ENCODE measurements at regions not wholly inside any gene's neighbourhood (a gene's known extent, or its start where the extent isn't known, plus 50 kb on each side); places are given as distances from the start of the nearest gene placed in this dataset.

DNA sequence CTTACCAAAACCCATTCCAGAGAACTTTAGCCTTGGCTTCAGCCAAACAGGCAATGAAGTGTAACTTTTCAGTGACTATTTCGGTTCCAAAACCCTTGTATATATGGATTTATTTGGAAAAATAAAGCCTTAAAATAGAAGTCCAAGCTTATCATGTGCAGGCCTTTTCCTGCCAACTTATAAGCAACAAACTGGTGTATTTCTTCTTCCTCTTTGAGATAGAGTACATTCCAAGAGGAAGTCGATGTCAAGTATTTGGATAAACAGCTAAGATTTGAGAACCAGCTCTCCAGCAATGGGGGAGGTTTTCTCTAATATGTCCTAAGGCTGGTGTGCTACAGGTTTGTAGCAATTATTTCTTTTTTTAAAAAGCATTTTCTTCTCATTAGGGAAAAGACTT is 407.8 kb downstream of the DUSP10 start:
- Histone ChIP-seq H3K36me3 (ENCODE audit: control insufficient read depth, insufficient read depth, low read length) (no peaks in the 10 kb centered on the region), H3K9ac (ENCODE audit: low read length) (no peak overlapping the region), H3K27ac (ENCODE audit: low read depth, low read length) (no peak overlapping the region), H3K4me1 (ENCODE audit: control insufficient read depth, insufficient read depth, low read length) (peaks cover 14% of the 10 kb centered on the region), H3K27me3 (ENCODE audit: control insufficient read depth, insufficient read depth, low read length) (no peaks in the 10 kb centered on the region), H3K4me3 (ENCODE audit: low read length) (no peak overlapping the region)

DNA sequence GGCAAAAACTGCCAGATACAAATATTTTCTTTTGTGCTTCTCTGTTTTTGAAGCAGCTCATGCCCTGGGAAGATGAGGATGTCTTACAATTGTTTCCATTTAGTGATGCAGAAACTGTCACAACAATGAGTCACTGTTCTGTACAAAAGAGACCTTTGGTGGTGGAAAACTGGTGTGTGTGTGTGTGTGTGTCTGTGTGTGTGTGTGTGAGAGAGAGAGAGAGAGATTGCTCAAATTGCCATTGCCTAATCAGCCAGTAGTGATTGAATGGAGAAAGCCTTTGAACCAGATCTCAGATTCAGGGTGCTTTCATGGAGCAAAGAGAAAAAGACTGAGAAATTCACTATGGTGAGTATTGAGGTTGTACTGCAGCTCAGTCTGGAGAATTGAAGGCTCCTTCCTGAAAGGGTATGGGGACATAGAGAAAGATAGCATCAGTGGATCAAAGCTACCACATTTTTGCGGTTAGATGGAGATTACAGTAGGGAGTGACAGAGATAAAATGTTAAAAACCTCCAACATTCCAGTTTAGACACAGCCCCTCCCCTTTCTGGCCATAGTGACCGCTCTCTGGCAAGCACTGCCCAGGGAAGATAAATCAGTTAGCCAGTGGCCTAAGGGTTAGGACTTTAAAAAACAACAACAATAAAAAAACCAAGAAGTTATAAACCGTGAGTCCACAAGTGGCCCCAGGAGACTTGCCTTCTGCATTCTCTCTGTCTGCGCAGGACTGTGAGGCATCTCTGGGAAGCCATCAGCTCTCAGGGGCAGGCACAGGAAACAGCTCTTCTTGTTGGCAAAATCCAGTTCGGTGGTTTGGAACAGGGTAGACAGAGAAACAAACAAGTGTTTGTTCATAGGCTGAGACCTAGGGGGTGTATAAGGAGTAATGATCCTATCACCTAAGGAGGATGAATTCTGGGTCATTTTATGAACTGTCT is 406.5 kb downstream of the DUSP10 start:
- peak overlapping the region; percentile 71 for H3K27ac ChIP-seq (ENCODE audit: low read depth, low read length)
- no peak overlapping the region for H3K4me3 ChIP-seq (ENCODE audit: low read length)
- H3K27me3 ChIP-seq (ENCODE audit: control insufficient read depth, insufficient read depth, low read length), result no peaks in the 10 kb centered on the region
- H3K4me1 ChIP-seq (ENCODE audit: control insufficient read depth, insufficient read depth, low read length), result peaks cover 14% of the 10 kb centered on the region
- no peaks in the 10 kb centered on the region for H3K36me3 ChIP-seq (ENCODE audit: control insufficient read depth, insufficient read depth, low read length)
- no peak overlapping the region for H3K9ac ChIP-seq (ENCODE audit: low read length)

DNA sequence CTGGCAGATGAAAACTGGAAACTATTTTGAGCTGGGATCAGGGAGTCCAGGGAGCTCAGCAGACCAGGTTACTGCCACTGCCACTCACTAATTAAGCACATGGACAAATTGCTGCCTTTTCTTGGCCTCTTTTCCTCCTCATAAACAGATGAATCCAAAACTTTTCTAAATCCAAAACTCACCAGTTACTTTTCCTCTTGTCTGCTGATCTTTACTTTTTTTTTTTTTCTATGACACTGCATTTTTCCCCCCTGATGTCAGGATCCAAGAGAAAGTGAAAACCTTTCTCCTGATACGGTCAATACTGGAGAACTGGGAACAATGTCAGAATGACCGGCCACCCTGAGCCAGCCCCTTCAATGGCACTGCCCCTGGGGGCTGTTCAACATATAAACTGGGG is 405.8 kb downstream of the DUSP10 start:
- Histone ChIP-seq H3K4me3 (ENCODE audit: low read length) (no peak overlapping the region), H3K9ac (ENCODE audit: low read length) (no peak overlapping the region), H3K27ac (ENCODE audit: low read depth, low read length) (peak overlapping the region; percentile 71), H3K36me3 (ENCODE audit: control insufficient read depth, insufficient read depth, low read length) (no peaks in the 10 kb centered on the region), H3K4me1 (ENCODE audit: control insufficient read depth, insufficient read depth, low read length) (peaks cover 14% of the 10 kb centered on the region), H3K27me3 (ENCODE audit: control insufficient read depth, insufficient read depth, low read length) (no peaks in the 10 kb centered on the region)

DNA sequence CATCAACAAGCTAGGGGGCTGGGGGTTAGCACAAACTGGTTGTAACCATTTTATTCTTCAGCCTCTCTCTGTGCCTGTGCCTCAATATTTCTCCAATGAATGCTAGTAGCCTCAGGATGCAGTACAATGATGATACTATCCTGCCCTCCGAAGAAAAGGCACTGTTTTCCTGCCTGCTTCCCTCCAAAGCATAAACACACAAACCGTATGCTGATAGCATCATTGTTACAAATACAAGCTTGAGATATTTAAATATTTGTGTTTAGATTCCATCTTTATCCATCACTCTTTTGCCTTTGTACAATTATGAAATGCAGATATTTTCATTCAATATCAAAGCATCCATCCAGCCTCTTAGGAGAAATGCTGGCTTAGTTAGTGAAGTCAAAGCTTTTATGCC is 404.8 kb downstream of the DUSP10 start:
- Histone ChIP-seq H3K9ac (ENCODE audit: low read length) (no peak overlapping the region), H3K4me3 (ENCODE audit: low read length) (no peak overlapping the region), H3K36me3 (ENCODE audit: control insufficient read depth, insufficient read depth, low read length) (no peaks in the 10 kb centered on the region), H3K27ac (ENCODE audit: low read depth, low read length) (no peak overlapping the region), H3K4me1 (ENCODE audit: control insufficient read depth, insufficient read depth, low read length) (peaks cover 14% of the 10 kb centered on the region), H3K27me3 (ENCODE audit: control insufficient read depth, insufficient read depth, low read length) (no peaks in the 10 kb centered on the region)

DNA sequence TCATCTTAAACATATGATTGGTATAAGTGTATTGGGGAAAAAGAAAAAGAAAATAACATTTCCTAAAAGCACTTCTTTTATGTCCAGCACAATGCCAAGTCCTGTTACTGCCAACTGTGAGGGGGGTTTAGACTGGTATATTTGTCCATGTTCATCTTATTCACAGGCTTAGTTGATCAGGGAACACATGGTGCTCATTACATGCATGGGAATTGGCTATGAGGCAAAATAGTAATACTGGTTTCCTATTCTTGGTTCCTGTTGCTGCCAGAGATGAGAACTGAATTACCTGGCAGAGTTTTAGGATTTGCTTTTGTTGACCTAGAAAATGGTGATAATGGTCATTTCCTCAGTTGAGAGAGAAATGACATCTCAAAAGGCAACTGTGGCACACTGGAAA is 398.8 kb downstream of the DUSP10 start:
- no peak overlapping the region for H3K9ac ChIP-seq (ENCODE audit: low read length)
- no peak overlapping the region for H3K4me3 ChIP-seq (ENCODE audit: low read length)
- no peaks in the 10 kb centered on the region for H3K36me3 ChIP-seq (ENCODE audit: control insufficient read depth, insufficient read depth, low read length)
- no peak overlapping the region for H3K27ac ChIP-seq (ENCODE audit: low read depth, low read length)
- H3K4me1 ChIP-seq (ENCODE audit: control insufficient read depth, insufficient read depth, low read length), result no peaks in the 10 kb centered on the region
- H3K27me3 ChIP-seq (ENCODE audit: control insufficient read depth, insufficient read depth, low read length), result no peaks in the 10 kb centered on the region

DNA sequence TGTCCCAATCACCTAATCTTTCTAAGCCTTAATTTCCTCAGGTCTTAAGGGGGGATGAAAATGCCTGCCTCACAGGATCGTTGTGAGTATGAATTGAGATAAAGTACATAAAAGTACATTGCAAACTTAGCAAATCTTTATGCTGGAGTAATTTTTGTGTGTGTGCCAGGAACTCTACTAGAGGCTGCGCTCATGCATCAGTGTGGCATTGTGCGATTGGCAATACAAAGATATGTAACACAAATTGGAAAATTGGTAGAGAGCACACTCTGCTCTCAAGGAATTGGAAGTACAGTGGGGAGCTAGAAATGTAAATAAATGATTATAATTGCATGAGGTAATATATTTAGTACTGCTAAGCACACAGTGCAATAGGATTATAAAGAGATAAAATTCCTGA is 398.3 kb downstream of the DUSP10 start:
- H3K9ac ChIP-seq (ENCODE audit: low read length), result no peak overlapping the region
- no peaks in the 10 kb centered on the region for H3K27me3 ChIP-seq (ENCODE audit: control insufficient read depth, insufficient read depth, low read length)
- H3K36me3 ChIP-seq (ENCODE audit: control insufficient read depth, insufficient read depth, low read length), result no peaks in the 10 kb centered on the region
- H3K27ac ChIP-seq (ENCODE audit: low read depth, low read length), result no peak overlapping the region
- no peaks in the 10 kb centered on the region for H3K4me1 ChIP-seq (ENCODE audit: control insufficient read depth, insufficient read depth, low read length)
- H3K4me3 ChIP-seq (ENCODE audit: low read length), result no peak overlapping the region

DNA sequence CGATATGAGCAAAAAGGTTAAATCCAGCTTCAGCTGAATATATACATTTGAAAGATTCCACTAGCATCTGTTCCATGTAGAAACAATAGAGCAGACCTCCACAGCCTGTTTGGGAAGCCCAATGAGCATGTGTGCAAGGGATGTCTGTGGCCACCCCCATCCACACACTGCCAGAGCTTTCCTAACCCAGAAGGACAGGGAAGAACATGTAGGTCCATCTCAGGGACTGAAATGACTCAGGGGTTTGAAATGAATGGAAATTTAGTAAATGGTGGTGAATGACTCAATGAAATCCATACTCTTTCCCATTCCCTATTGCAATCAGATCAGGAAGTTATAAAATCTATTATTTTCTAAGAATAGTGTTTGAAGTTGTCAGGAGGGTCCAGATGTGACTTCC is 397.2 kb downstream of the DUSP10 start:
- no peak overlapping the region for H3K27ac ChIP-seq (ENCODE audit: low read depth, low read length)
- no peak overlapping the region for H3K4me3 ChIP-seq (ENCODE audit: low read length)
- no peaks in the 10 kb centered on the region for H3K4me1 ChIP-seq (ENCODE audit: control insufficient read depth, insufficient read depth, low read length)
- H3K36me3 ChIP-seq (ENCODE audit: control insufficient read depth, insufficient read depth, low read length), result no peaks in the 10 kb centered on the region
- H3K27me3 ChIP-seq (ENCODE audit: control insufficient read depth, insufficient read depth, low read length), result no peaks in the 10 kb centered on the region
- no peak overlapping the region for H3K9ac ChIP-seq (ENCODE audit: low read length)

DNA sequence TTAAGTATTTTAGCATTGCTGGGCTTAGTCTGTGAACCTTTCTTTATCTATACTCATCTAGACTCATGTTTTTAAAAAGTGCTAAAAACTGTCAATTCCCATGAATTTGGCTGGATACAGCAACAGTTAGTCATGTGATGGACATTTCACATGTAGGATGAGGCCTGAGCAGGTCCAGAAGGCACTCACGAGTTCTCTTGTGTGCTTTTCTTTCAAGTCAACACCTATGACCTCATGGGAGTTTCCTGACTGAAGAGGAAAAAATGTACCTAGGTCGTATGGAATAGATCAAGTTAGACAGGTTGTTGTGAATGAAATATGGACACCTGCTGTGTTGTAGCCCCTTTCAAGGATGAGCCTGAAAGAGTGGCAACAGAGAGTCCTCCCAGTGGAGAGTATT is 394.2 kb downstream of the DUSP10 start:
- Histone ChIP-seq H3K36me3 (ENCODE audit: control insufficient read depth, insufficient read depth, low read length) (no peaks in the 10 kb centered on the region), H3K27me3 (ENCODE audit: control insufficient read depth, insufficient read depth, low read length) (no peaks in the 10 kb centered on the region), H3K9ac (ENCODE audit: low read length) (no peak overlapping the region), H3K27ac (ENCODE audit: low read depth, low read length) (no peak overlapping the region), H3K4me3 (ENCODE audit: low read length) (no peak overlapping the region), H3K4me1 (ENCODE audit: control insufficient read depth, insufficient read depth, low read length) (no peaks in the 10 kb centered on the region)

DNA sequence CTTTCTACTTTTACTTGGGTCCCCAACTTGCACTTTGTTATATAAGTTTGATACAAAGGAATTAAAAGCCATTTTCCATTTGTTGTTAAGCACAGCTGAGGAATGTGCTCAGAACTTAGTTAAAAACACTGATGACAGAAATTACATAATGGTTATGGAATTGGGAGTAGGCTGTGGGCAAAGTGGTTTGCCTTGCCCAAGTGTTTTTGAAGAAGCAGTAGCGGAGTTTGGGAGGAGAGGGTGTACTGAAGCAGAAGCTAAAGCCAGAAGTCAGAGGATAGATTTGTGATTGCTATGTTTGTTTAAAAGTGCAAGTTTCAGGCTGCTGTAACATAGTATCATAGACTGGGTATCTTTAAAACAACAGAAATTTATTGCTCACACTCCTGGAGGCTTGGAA is 391.8 kb downstream of the DUSP10 start:
- H3K36me3 ChIP-seq (ENCODE audit: control insufficient read depth, insufficient read depth, low read length), result no peaks in the 10 kb centered on the region
- no peaks in the 10 kb centered on the region for H3K4me1 ChIP-seq (ENCODE audit: control insufficient read depth, insufficient read depth, low read length)
- no peak overlapping the region for H3K9ac ChIP-seq (ENCODE audit: low read length)

DNA sequence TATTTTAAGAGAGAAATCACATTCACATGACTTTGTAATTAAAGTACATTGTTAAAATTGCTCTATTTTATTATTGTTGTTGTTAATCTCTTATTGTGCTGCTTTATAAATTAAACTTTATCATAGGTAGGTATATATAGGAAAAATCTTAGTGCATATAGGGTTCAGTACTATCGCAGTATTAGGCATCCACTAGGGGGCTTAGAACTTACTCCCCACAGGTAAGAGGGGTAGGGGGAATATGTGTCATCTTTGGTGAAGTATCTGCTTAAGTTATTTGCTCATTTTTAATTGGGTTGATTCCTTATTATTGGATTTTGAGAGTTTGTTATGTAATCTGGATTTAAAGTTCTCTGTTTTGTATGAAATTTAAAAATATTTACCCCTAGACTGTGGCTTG is 385.2 kb downstream of the DUSP10 start:
- no peaks in the 10 kb centered on the region for H3K36me3 ChIP-seq (ENCODE audit: control insufficient read depth, insufficient read depth, low read length)
- no peak overlapping the region for H3K4me3 ChIP-seq (ENCODE audit: low read length)
- no peaks in the 10 kb centered on the region for H3K4me1 ChIP-seq (ENCODE audit: control insufficient read depth, insufficient read depth, low read length)
- H3K27ac ChIP-seq (ENCODE audit: low read depth, low read length), result no peak overlapping the region
- H3K27me3 ChIP-seq (ENCODE audit: control insufficient read depth, insufficient read depth, low read length), result no peaks in the 10 kb centered on the region
- H3K9ac ChIP-seq (ENCODE audit: low read length), result no peak overlapping the region

More for the DNA sequence above, 391.8 kb downstream of the DUSP10 start:
- no peak overlapping the region for H3K4me3 ChIP-seq (ENCODE audit: low read length)
- no peak overlapping the region for H3K27ac ChIP-seq (ENCODE audit: low read depth, low read length)
- no peaks in the 10 kb centered on the region for H3K27me3 ChIP-seq (ENCODE audit: control insufficient read depth, insufficient read depth, low read length)

DNA sequence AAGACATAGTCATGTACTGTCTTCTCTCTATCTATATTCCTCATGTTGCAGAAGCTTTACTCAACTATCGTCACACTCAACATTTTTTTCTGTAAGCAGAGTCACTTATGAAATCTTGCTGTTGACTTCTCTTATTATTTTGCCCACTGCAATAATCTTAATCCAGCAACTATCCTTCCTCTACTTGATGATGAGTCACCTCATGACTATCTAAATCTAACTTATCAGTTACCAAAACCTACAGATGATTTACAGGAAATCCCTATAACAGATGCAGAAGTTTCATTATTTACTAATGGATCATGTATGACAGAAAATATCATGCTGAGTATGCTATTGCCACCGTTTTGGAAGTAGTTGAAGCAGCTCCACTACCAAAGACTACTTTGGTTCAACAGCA is 378.9 kb downstream of the DUSP10 start:
- H3K36me3 ChIP-seq (ENCODE audit: control insufficient read depth, insufficient read depth, low read length), result no peaks in the 10 kb centered on the region
- no peak overlapping the region for H3K27ac ChIP-seq (ENCODE audit: low read depth, low read length)
- H3K27me3 ChIP-seq (ENCODE audit: control insufficient read depth, insufficient read depth, low read length), result no peaks in the 10 kb centered on the region
- H3K9ac ChIP-seq (ENCODE audit: low read length), result no peak overlapping the region
- no peak overlapping the region for H3K4me3 ChIP-seq (ENCODE audit: low read length)
- no peaks in the 10 kb centered on the region for H3K4me1 ChIP-seq (ENCODE audit: control insufficient read depth, insufficient read depth, low read length)

DNA sequence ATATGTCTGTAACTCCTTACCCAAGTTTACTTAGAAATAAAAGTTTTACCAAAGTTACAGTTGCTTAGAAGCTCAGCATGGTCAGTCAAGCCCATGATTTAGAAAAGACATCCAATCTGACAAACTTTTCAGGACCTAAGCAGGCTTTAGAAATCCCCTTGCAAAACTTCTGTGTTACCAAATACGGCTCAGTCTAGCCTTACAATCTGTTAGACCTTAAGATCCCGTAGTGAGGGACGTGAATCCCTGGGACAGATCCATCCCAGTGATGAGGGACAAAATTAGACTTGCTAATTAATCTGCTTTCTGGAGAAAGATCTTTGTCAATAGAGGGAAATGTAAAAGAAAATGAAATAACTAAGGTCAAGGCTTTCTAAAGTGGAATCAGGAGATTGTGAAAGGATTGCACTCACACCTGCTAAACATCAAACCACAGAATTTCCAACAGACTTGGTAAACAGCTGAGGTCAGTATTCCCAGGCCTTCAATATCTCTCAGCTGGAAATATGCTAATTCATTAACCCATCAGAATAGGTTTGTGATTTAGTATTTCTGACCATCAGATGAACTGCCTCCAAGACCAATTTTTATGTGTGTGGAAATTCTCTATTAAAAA is 375.3 kb downstream of the DUSP10 start:
- no peak overlapping the region for H3K4me3 ChIP-seq (ENCODE audit: low read length)
- no peak overlapping the region for H3K9ac ChIP-seq (ENCODE audit: low read length)
- H3K36me3 ChIP-seq (ENCODE audit: control insufficient read depth, insufficient read depth, low read length), result no peaks in the 10 kb centered on the region
- H3K4me1 ChIP-seq (ENCODE audit: control insufficient read depth, insufficient read depth, low read length), result no peaks in the 10 kb centered on the region
- no peak overlapping the region for H3K27ac ChIP-seq (ENCODE audit: low read depth, low read length)
- no peaks in the 10 kb centered on the region for H3K27me3 ChIP-seq (ENCODE audit: control insufficient read depth, insufficient read depth, low read length)

DNA sequence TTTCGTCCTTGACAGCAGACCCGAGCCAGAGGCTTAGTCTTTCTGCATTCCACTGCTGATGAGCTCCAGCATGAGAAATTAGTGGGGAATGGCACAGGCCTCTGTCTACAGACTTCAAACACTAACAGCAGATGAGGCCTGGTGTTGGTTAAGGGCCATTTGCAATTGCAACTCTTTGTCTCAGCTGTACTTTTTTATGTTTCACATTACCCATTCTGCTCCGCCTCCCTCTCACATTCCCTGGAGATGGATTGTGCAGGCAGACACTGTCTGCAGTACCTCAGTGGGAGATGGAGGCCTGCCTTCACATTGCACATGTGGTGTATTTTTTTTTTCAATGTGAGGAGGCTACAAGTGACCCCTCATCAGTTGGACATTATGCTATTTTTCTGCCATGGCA is 370.2 kb downstream of the DUSP10 start:
- no peak overlapping the region for H3K27ac ChIP-seq (ENCODE audit: low read depth, low read length)
- H3K4me3 ChIP-seq (ENCODE audit: low read length), result no peak overlapping the region
- no peaks in the 10 kb centered on the region for H3K27me3 ChIP-seq (ENCODE audit: control insufficient read depth, insufficient read depth, low read length)
- no peaks in the 10 kb centered on the region for H3K4me1 ChIP-seq (ENCODE audit: control insufficient read depth, insufficient read depth, low read length)
- H3K9ac ChIP-seq (ENCODE audit: low read length), result no peak overlapping the region
- H3K36me3 ChIP-seq (ENCODE audit: control insufficient read depth, insufficient read depth, low read length), result no peaks in the 10 kb centered on the region

Data from rectal smooth muscle tissue (tissue), 1 donor.